Uterus (tissue), 2 donors: ENCODE measurements at regions not wholly inside any gene's neighbourhood (a gene's known extent, or its start where the extent isn't known, plus 50 kb on each side); places are given as distances from the start of the nearest gene placed in this dataset.

Experiments used
- CTCF ChIP-seq, 4 experiments: fragments of 200-600 bp in 2 of 4; fragments of 450-650 bp in 2 of 4; sonication (generic) in 2 of 4; IDR thresholded peaks; one replicate each; pipeline ENCODE4 v1.5.1; 2016 to 2019; ENCODE audit warnings: antibody characterized with exemption in 4 of 4, mild to moderate bottlenecking in 2 of 4, moderate library complexity in 1 of 4
- POLR2A ChIP-seq, 2 donors: fragments of 450-650 bp; IDR thresholded peaks; one replicate each; pipeline ENCODE4 v1.6.1; 2016; ENCODE audit warnings: antibody characterized with exemption in 2 of 2, mild to moderate bottlenecking in 1 of 2, moderate library complexity in 1 of 2

GRCh38 chr5:168137265-168137664 lies 154.2 kb upstream of the WWC1 start:
- TF ChIP-seq CTCF (IDR thresholded peaks at IDR 0.05) (no peak), POLR2A (IDR thresholded peaks at IDR 0.05) (no peak)
